ENCODE measurements at regions not wholly inside any gene's neighbourhood (a gene's known extent, or its start where the extent isn't known, plus 50 kb on each side); places are given as distances from the start of the nearest gene placed in this dataset.

DNA sequence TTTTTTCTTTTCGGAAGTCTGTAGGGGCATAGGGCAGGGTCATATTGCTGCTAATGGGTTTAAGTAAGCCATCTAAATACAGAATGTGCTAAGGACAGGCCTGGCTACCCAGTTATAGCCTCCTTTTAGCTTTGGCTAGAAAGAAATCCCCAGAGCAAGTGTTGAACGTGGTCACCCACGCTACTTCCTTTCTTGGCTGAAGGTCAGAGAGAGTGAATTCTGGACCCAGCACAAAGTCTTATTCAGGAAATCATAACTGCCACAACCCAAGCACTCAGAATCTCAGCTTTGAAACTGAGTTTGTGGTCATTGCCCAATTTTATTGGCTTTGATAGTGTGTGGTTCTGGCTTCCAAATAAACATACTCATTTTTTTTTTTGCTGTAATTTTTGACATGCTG lies 542.1 kb upstream of the ATP2B1 start:
- no peak for TF ChIP-seq CTCF (IDR thresholded peaks at IDR 0.05)
- TF ChIP-seq POLR2A (IDR thresholded peaks at IDR 0.05), result no peak
- no peak for TF ChIP-seq POLR2AphosphoS5 (IDR thresholded peaks at IDR 0.05)
